ENCODE measurements at regions not wholly inside any gene's neighbourhood (a gene's known extent, or its start where the extent isn't known, plus 50 kb on each side); places are given as distances from the start of the nearest gene placed in this dataset.

GRCh38 chr2:210795506-210795905, 239.1 kb downstream of the CPS1 start:
- TF ChIP-seq, protein P1, sequence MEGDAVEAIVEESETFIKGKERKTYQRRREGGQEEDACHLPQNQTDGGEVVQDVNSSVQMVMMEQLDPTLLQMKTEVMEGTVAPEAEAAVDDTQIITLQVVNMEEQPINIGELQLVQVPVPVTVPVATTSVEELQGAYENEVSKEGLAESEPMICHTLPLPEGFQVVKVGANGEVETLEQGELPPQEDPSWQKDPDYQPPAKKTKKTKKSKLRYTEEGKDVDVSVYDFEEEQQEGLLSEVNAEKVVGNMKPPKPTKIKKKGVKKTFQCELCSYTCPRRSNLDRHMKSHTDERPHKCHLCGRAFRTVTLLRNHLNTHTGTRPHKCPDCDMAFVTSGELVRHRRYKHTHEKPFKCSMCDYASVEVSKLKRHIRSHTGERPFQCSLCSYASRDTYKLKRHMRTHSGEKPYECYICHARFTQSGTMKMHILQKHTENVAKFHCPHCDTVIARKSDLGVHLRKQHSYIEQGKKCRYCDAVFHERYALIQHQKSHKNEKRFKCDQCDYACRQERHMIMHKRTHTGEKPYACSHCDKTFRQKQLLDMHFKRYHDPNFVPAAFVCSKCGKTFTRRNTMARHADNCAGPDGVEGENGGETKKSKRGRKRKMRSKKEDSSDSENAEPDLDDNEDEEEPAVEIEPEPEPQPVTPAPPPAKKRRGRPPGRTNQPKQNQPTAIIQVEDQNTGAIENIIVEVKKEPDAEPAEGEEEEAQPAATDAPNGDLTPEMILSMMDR (IDR thresholded peaks at IDR 0.05) = no peak
- Histone ChIP-seq H3K4me3 (ENCODE audit: low read length) (no peak overlapping the region), H3K27ac (ENCODE audit: low read length) (no peak overlapping the region), H3K36me3 (ENCODE audit: control insufficient read depth, insufficient read depth, low read length) (no peaks in the 10 kb centered on the region), H3K9me3 (ENCODE audit: control insufficient read depth, insufficient read depth, low read length) (no peaks in the 10 kb centered on the region), H3K27me3 (ENCODE audit: control insufficient read depth, insufficient read depth, low read length) (no peaks in the 10 kb centered on the region), H3K4me1 (ENCODE audit: control insufficient read depth, insufficient read depth, low read length) (no peaks in the 10 kb centered on the region)
- Mint-ChIP-seq H3K27me3 (ENCODE audit: low read depth in 2 of 2) (no peaks in the 10 kb centered on the region), H3K9me3 (peaks cover 8 to 18% of the 10 kb centered on the region in 2 donors), H3K4me1 (no peaks in the 10 kb centered on the region), H3K4me3 (no peak overlapping the region), H3K27ac (no peak overlapping the region), H3K36me3 (no peaks in the 10 kb centered on the region)
- DNase-seq (no peak), ATAC-seq (no peak)
- 92% methylated on average over 3 of the region's 4 CpGs for WGBS (ENCODE audit: insufficient coverage)
- intact Hi-C loops (cut with micrococcal nuclease) = no loop called here

GRCh38 chr2:210798180-210798579, 241.8 kb downstream of the CPS1 start:
- Mint-ChIP-seq H3K4me1 (no peaks in the 10 kb centered on the region), H3K4me3 (no peak overlapping the region), H3K27me3 (ENCODE audit: low read depth in 2 of 2) (no peaks in the 10 kb centered on the region), H3K27ac (no peak overlapping the region), H3K36me3 (no peaks in the 10 kb centered on the region), H3K9me3 (peaks cover 20 to 21% of the 10 kb centered on the region in 2 donors)
- Histone ChIP-seq H3K36me3 (ENCODE audit: control insufficient read depth, insufficient read depth, low read length) (no peaks in the 10 kb centered on the region), H3K27ac (ENCODE audit: low read length) (no peak overlapping the region), H3K9me3 (ENCODE audit: control insufficient read depth, insufficient read depth, low read length) (no peaks in the 10 kb centered on the region), H3K4me1 (ENCODE audit: control insufficient read depth, insufficient read depth, low read length) (no peaks in the 10 kb centered on the region), H3K27me3 (ENCODE audit: control insufficient read depth, insufficient read depth, low read length) (no peaks in the 10 kb centered on the region), H3K4me3 (ENCODE audit: low read length) (no peak overlapping the region)
- no peak for ATAC-seq
- intact Hi-C loops (cut with micrococcal nuclease) = no loop called here
- TF ChIP-seq, protein P1 (IDR thresholded peaks at IDR 0.05) = no peak
- WGBS (ENCODE audit: insufficient coverage) = 33% methylated on average over 1 of the region's 1 CpG
- no peak for DNase-seq

DNA sequence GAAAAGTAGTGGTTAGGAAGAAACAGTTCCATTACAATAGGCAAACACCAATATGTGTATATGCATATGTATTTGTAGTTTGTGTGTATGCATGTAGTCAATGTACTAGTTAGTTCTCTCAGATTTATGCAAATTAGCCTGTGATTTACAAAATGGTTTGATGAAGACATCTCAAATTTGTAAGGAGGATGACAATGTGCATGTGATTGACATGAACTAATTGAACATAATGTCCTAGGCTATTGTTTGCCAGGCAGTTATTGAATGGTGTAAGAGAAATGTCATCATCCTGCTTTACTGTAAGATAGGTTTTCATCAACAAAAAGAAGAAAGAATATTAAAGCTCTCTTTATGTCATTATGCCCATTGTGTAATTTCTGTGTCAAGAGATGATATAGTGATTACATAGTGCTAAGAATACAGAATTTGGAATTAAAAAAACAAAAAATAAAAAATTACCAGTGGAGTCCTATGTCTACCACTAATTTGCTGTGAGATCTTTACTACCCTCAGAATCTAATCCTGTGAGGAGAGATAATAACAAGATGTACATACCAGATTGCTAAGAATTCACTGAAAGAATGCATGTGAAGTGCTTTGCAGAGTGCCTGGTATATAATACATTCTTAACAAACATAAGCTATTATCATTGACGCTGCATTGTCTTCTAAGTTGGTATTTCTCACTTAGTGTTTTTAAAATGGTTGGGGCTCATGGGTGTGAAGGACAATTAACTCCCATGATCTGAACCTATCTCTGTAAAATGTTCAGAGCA, 258.0 kb downstream of the CPS1 start:
- no peak for ATAC-seq
- Mint-ChIP-seq H3K4me1 (no peaks in the 10 kb centered on the region), H3K36me3 (peaks cover 10% of the 10 kb centered on the region), H3K4me3 (no peak overlapping the region), H3K27ac (no peak overlapping the region), H3K27me3 (ENCODE audit: low read depth in 2 of 2) (no peaks in the 10 kb centered on the region), H3K9me3 (peaks cover 9 to 14% of the 10 kb centered on the region in 2 donors)
- intact Hi-C loops (cut with micrococcal nuclease) = no loop called here
- H3K36me3 ChIP-seq (ENCODE audit: control insufficient read depth, insufficient read depth, low read length) = no peaks in the 10 kb centered on the region
- H3K4me1 ChIP-seq (ENCODE audit: control insufficient read depth, insufficient read depth, low read length) = no peaks in the 10 kb centered on the region
- TF ChIP-seq, protein P1 (IDR thresholded peaks at IDR 0.05) = no peak
- H3K4me3 ChIP-seq (ENCODE audit: low read length) = no peak overlapping the region
- WGBS (ENCODE audit: insufficient coverage) = no CpG with 5 or more reads among the region's 1 CpG
- no peak for DNase-seq
- no peak overlapping the region for H3K27ac ChIP-seq (ENCODE audit: low read length)
- H3K9me3 ChIP-seq (ENCODE audit: control insufficient read depth, insufficient read depth, low read length) = no peaks in the 10 kb centered on the region
- H3K27me3 ChIP-seq (ENCODE audit: control insufficient read depth, insufficient read depth, low read length) = no peaks in the 10 kb centered on the region

DNA sequence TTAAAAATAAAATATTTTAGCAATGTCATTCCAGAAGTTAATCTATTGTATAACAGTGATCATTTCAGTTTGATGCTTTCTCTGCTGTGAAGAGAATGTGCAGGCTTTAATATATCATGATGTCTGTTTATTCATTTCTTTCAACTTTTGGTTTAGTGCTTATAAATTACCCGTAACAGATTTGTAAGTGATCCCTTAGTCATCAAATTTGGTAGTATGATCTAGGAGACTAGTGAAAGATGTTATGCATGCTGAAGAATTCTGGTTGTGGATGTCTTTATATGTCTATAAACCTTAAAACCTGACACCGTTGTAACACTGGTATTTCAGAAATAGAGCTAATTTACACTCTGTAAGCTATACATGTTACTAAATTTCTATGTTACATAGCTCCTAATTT, 260.4 kb downstream of the CPS1 start:
- ATAC-seq = no peak
- Mint-ChIP-seq H3K4me3 (no peak overlapping the region), H3K9me3 (peaks cover 4 to 9% of the 10 kb centered on the region in 2 donors), H3K36me3 (peaks cover 1% of the 10 kb centered on the region), H3K27me3 (ENCODE audit: low read depth in 2 of 2) (no peaks in the 10 kb centered on the region), H3K27ac (no peak overlapping the region), H3K4me1 (no peaks in the 10 kb centered on the region)
- DNase-seq = no peak
- Histone ChIP-seq H3K4me3 (ENCODE audit: low read length) (no peak overlapping the region), H3K36me3 (ENCODE audit: control insufficient read depth, insufficient read depth, low read length) (no peaks in the 10 kb centered on the region), H3K27me3 (ENCODE audit: control insufficient read depth, insufficient read depth, low read length) (no peaks in the 10 kb centered on the region), H3K9me3 (ENCODE audit: control insufficient read depth, insufficient read depth, low read length) (no peaks in the 10 kb centered on the region), H3K27ac (ENCODE audit: low read length) (no peak overlapping the region), H3K4me1 (ENCODE audit: control insufficient read depth, insufficient read depth, low read length) (no peaks in the 10 kb centered on the region)
- WGBS (ENCODE audit: insufficient coverage) = 71% methylated on average over 2 of the region's 2 CpGs
- TF ChIP-seq, protein P1 (IDR thresholded peaks at IDR 0.05) = no peak
- intact Hi-C loops (cut with micrococcal nuclease) = no loop called here
